ENCODE measurements at regions not wholly inside any gene's neighbourhood (a gene's known extent, or its start where the extent isn't known, plus 50 kb on each side); places are given as distances from the start of the nearest gene placed in this dataset.

DNA sequence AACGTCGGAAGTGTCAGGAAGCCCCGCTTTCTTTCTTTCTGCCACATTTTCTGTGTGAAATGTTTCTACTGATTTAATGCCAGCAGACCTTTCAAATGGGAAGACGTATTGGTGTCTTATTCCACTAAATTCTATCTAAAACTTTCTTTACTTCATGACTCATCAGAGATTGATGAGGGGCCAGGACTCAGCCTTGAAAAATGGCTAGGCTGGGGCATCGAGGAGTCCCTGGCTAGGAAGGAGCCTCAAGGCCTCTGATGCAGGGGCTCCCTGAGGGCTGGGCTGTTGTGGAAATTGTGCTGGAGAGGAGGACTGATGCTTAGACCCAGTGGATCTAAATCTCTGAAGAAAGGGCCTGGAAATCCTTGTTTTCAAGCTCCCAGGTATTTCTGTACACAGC is 192.8 kb upstream of the PDE10A start:
- no peak for DNase-seq
- intact Hi-C loops (cut with DNase I), result no loop called here

DNA sequence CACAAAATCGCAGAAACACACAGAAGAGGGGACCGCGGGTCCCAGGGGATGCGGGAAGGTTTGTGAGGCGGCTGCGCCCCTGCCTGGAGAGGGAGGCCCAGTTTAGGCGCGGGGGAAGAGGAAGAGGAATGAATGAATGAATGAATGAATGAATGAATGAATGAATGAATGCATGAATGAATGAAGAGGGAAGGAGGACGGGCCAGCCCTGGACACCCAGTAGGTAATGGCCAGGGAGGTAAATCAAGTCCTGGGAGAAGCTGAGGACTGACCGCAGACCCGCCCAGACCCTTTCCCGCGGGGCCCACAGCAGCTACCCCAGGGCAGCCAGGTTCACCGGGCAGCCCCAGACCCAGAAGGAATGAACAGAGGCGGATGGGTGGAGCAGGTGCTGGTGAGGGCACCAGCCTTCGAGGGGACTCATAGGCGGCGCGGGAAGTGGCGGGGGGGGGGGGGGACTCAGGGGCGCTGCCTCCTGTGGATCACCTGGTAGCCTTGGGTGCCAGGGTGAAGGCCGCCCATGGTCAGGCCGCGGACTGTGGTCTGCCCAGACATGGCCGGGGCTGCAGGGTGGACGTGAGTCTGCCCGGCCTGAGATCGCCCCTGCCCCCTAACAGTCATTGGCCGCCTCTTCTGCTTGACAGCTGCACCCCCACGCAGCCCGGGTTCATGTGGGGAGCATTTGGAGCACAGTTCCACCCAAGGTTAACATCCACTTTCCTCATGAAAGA is 192.0 kb upstream of the PDE10A start:
- no peak for DNase-seq
- intact Hi-C loops (cut with DNase I), result loop anchor here (5.0 kb wide), 1 partner anchor 128 kb away; no protein-coding TSS in a partner anchor

DNA sequence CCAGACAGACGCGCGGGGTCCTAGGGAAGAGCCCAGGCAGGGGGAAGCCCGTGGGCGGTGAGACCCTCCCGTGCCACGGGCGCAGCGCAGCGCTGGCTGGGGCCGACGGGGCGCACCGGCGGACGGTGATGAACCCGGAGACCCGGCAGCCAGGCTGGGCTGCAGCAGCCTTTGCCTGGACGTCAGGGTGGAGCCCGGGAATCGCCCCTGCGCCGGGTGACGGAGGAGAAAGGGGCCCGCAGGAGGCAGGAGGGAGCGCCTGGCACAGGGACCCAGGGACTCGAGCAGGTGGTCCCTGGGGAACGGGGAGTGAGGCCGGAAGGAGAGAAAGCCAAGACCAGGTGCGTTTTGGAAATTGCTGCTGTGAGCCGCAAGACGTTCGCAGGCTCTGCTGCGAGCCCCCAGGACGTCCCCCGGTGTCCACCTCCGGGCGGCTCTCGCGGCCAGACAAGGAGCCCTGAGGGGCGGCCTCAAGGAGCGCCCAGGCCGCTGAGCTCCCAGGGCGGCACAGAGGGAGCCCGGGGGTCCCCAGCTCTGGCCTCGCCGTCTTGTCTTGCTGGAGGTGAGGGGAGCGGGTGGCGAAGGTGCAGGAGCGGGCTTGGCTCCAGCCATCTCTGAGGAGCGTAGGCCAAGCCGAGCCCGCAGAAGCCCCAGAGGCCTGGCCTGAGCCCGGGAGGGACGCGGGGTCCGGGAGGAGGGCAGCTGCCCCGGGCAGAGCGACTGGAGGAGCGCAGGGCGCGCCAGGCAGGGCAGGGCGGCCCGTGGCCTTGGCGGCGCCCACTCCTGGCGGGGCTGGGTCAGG is 191.2 kb upstream of the PDE10A start:
- DNase-seq, result no peak
- intact Hi-C loops (cut with DNase I), result loop anchor here (5.0 kb wide), 1 partner anchor 127 kb away; no protein-coding TSS in a partner anchor

DNA sequence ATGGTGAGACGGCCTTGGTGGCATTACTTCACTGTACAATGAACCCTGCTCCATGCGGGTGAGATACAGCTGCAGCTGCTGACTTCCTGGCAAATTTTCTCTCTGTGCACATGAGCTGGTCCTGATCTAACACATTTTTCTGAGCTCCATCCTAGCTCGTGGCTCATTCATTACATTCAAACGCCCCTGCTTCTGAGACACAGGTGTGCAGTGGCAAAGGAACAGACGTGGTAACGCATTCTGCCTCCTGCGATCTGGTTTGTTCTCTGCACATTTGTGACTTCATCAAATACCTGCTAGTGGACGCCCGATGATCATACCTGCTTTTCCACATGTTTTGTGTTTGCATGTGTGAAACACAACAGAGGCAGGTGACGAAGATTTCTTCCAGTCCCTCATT is 189.6 kb upstream of the PDE10A start:
- DNase-seq, result no peak
- intact Hi-C loops (cut with DNase I), result loop anchor here (5.0 kb wide), 1 partner anchor 125 kb away; no protein-coding TSS in a partner anchor

DNA sequence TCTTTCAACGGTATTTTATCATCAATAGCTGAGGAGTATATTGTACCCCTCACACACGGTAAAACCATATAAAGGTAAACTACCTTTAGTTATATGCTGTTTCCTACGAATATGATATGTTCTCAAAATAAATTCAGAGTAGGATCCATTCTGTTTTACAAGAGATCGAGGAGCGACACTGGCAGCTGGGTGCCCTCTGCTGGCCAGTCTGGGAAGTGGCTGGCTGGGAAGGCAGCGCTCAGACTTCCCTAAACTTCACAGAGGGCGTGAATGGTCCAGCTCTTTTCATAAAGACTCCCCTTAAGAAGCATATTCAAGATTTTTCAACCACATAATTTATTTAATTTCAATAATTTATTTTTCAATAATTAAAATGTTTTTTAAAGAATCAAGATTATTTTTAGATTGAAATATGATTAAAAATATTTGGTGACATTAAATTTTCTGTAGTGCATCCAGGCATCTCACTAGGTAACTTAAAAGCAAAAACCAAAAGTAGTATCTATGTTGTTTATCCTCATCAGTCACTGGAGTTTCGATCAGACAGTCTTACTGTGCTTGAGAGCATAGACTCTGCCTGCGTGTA is 187.5 kb upstream of the PDE10A start:
- peak; percentile 73 to 97 (median 85) for DNase-seq
- intact Hi-C loops (cut with DNase I), result loop anchor here (1.0 to 5.0 kb wide), 2 partner anchors 123 to 410 kb away; no protein-coding TSS in a partner anchor

DNA sequence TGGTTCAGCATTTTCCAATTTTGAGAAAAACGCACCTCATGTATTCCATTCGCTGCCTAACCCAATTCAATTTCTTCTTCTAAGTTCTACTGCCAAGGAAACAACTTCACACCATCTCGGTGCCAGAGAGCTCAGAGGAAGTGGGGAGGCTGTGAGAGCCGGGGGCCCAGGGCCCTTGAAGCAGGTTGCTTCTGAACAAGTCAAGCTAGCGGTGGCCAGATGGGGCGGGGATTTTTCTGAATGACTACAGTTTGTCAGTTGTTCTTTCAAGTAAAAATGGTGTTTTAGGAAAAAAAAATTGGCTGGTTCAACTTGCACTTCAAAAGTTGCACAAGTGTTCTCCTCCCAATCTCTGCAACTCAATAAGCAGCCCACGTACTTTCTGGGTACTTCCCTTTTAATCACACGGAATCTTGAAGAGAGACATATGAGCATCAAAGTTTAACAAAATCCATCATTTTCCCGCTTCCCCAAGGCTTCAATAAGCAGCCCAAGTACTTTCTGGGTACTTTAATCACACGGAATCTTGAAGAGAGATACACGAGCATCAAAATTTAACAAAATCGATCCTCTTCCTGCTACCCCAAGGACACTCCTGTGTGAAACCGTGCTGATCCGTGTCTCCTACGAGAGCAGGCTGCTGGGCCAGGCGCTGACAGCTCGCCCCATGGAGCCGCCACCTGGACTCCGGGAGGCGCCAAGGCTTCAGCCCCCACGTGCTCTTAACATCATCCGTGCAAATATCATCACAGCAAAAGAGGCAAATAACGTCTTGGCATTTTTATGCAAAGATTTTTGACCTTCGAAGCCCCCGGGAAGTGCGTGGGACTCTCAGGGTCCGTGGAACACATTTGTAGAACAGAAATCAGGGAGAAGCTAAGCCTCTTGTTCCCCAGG is 186.7 kb upstream of the PDE10A start:
- intact Hi-C loops (cut with DNase I), result loop anchor here (1.0 to 5.0 kb wide), 2 partner anchors 122 to 409 kb away; no protein-coding TSS in a partner anchor
- DNase-seq, result peak in 5 of 10 donors; percentile 38 to 92 (median 86)

DNA sequence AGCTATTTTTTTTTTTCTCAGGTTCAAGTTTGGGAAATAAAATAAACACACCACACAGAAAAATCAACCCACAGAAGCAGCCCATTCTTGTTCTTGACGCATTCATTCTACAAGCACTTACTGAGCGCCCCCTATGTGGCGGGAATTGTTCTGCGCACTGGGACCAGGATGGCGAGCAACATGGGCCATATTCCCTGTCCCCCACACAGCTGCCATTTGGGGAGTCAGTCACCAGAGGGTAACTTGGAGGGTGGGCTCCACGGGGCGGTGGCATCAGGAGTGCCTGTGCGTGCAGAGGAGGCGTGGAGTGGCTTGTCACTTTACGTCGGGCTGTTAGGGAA is 185.0 kb upstream of the PDE10A start:
- DNase-seq, result peak in 1 of 10 donors; percentile 68
- intact Hi-C loops (cut with DNase I), result no loop called here

DNA sequence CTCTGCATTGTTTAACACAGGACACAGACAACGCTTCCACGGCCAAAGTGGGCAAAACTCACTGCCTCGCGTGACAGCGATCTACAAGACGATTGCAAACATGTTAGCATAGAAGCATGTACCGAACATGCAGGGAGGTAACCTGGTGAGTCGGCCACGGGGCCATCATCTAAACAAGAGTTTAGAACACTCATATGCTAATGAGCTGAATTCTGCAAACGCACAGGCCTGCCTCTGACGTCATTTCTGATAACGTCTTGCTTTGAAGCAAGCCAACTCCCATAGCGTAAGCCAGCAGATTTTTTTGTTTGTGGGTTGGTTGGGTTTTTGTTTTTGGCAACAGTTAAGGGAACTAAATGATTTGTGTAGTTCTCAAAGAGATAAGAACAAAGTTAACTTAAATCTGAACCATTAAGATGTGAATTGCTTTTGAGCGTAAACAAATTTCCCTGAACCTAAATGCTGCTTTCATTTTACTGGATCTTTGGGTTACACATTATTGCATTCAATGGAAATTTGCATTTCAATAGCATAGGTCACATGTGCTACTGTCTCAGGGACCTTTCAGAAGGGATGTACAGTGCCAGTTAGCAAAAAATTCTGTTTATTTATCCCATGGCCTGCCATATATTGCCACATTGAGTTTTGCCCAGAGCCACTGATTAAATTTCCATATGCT is 184.5 kb upstream of the PDE10A start:
- intact Hi-C loops (cut with DNase I), result no loop called here
- DNase-seq, result no peak

DNA sequence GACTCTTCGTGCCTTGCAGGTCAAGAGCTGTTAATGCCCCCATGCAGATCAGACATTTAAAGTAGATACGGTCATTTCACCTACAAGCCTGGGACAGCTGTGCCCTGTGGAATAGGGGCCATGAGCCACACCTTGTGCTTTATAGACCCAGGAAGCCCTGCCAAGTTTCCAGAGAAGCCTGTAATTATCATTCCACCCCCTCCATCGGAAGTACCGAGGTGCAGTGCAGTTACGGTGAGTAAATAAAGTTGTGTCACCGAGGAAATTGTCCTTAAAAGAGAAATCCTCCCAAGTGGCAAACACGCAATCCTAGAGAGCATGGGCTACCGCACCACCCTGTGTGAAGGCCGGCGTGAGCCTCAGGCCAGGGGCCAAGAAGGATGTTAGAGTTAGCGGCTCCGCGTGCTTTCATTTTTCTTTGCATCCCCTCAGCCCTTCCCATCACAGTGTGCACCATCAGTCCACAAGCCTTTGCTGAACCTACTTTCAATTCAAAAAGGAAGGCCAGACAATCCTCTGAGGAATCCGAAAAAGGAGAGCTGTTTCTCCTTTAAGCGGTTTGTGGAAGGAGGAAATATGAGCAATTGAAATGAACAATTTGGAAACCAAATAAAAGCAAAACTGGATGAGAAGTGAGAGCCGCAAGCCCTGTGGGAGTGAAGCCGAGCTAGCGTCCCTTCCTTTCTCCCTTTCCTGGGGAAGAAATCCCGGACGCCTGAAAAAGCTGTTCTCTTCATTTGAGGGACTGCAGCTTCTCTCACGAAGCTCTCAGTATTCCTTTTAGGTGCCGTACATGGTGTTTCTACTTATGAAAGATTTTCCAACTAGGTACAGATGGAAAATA is 183.3 kb upstream of the PDE10A start:
- no peak for DNase-seq

DNA sequence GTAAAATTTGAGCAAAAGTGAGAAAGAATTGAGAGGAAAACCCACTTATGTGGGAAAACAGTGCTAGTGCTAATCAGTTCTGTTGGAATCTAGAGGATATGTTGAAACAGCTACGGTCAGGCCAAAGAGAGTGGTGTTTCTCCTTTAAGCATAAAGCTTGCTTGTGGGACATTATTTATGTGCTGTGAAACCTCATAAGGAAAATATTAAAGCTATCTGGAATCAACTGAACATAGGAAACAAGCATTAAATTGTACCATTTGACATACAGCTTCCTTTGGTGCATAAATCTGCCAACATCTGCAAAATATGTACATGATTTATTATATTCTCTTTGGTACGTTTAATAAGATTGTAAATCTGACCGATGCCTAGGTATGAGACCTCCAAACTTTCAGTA is 182.5 kb upstream of the PDE10A start:
- intact Hi-C loops (cut with DNase I), result no loop called here
- DNase-seq, result no peak

More for the DNA sequence above, 183.3 kb upstream of the PDE10A start:
- intact Hi-C loops (cut with DNase I), result no loop called here

DNA sequence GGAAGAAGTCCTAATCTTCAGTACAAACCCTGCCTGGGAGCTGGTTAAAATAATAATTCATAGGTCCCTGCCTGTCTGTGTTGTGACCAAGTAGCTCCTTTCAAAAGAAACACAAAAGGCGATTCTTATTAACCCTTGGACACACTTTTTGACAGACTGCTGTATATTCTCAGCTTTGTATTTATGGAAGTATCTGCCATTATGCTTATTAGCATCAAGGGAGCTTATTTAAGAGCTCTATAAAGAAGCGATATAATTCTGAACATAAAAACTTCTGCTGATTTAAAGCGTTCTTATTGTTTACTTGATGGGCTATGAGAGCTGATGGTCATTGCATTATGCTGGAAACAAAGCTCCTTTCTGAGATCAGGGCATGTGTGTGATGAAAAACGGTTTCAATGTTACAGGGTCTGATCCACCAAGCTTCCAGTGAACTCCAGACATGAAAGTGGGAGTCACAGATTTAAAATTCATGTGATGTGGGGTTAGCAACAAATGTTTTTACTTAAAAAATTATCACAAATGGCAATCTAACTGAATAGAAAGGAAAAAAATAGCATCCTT is 181.8 kb upstream of the PDE10A start:
- DNase-seq, result no peak
- intact Hi-C loops (cut with DNase I), result no loop called here

DNA sequence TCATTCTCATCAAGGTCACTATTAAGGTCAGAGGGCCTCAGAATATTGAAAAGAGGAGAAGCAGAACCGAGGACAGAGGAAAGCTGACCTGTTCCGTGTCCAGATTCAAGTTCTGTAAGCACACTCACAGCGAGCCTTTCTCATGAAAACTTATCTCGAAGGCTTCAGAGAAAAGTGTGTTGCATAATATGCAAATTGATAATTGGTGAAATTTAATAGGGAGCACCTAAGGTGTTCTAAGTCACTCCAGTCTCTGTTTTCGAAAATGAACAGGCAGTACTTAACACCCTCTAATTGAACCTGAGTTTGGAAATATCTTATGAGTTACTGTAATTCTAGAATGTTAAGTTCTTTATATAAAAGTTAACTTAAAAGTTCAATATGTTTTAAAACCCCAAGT is 181.2 kb upstream of the PDE10A start:
- no peak for DNase-seq
- intact Hi-C loops (cut with DNase I), result no loop called here

DNA sequence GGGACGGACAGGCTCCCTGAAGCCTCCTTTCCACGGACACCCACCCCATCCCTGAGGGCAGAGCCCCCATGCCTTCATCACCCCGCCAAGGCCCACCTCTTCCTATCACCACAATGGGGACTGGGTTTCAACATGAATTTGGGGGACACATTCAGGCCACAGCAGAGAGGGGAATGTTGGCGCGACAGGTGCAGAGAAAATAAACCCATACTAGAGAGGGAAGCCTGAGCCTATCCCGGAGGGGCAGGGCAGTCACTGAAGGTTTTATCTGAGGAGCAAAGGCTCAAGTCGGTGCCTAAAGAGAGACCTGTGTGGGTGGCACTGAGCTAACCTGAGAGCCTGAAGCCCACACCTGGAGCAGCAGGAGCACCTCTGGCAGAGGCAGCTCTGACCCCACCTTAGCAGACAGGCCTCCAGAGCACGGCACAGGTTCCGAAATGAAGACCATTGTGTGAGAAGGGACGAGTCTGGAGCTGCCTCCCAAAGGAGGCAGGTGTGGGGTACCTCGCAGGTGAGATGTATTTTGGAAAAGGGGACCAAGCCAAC is 180.6 kb upstream of the PDE10A start:
- intact Hi-C loops (cut with DNase I), result no loop called here
- no peak for DNase-seq

DNA sequence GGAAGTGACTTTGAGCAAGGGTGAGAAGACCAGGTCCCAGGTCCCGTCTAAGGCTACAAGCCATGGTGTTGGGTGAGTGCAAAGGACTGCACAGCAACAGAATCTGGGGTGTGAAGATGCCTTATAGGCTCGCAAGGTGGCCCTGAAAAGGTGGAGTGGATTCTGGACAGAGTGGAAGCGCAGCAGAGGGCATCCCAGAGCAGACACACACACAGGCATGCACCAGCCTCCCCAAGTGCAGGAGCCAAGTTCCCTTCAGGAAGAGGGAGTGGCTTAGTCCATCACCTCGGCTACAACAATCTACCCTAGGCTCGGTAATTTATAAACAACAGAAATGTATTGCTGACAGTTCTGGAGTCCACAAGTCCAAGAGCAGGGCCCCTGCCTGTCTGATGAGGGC is 180.1 kb upstream of the PDE10A start:
- no peak for DNase-seq
- intact Hi-C loops (cut with DNase I), result no loop called here

DNA sequence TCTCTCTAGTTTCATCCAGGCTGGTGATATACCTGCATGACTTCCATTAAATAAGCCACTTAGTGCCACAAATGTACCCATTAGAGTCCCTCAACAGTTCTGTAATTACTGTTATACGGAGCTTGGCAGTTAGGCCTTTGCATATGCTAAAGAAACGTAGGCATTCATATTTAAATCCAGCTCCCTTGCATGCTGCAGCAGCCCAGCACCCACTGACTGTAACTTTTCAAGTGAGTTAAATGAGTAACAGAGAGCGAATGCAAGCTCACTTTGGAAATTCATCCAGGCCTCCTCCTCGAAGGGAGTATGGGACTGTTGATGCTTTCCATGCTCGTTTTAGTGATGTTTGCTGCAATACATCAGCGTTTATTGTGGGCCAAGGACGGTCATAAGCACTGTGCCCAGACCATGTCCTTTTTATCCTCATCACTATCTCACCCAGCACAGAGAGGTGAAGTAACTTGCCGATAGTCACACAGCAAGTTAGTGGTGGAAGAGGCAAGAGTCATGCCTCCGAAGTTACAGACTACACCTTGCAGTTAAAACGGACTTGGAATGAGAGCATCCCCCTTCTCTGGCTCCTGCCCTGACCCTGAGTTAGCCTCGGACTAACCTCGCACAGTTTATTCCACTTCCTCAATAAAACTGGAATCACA is 179.4 kb upstream of the PDE10A start:
- intact Hi-C loops (cut with DNase I), result no loop called here

DNA sequence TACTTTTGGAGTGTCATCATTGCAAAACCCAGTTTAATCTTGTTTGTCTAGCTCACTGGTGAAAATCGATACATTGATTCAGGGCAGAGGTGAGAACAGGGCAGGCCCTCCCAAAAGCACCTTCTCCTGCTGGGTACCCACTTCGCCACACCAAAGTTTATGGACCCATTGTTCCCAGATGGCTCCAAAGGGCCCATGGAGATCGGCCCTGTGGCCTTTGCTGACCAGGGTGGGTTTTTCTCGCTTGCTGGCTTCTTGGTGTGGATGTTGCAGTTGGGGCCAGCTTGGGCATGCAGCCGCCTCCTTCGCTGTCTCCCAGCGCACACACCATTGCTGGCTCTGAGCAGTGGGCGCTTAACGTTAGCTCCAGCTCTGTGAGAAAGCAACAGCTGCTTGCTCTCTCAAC is 178.1 kb upstream of the PDE10A start:
- intact Hi-C loops (cut with DNase I), result no loop called here
- DNase-seq, result no peak

More for the DNA sequence above, 179.4 kb upstream of the PDE10A start:
- no peak for DNase-seq

DNA sequence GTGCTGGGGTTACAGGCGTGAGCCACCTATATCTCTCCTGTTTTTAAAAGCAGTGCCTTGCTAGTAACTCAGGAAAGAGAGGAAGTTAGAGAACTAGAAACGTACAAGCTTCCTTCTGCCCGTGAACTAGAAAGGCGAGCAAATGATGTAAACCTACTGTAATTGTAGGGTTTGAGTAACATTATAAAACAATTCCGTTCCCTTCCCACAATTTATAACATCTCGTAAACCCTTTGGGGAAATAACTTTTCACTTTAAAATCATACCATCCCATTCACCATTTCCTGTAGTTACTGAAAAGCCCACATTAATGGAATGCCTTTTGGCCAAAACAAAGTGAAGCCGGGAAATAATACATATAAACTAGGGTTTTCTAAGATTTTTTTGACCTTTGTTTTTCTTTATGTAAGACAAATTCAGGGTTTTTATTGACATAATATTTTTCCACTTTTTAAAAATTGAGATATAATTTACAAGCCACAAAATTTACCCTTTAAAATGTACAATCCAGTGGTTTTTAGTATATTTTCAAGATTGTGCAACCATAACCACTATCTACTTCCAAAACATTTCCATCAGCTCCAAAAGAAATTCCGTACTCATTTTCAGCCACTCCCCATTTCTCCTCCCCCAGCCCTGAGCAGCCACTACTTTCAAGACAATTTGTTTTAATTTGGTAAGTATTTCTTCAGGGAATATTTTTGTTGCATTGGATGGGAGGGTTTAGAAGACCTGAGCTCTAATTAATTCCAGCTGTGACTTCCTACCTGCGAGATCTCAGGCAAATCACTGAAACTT is 175.1 kb upstream of the PDE10A start:
- DNase-seq, result no peak
- intact Hi-C loops (cut with DNase I), result no loop called here
